ENCODE measurements at regions not wholly inside any gene's neighbourhood (a gene's known extent, or its start where the extent isn't known, plus 50 kb on each side); places are given as distances from the start of the nearest gene placed in this dataset.

- Histone ChIP-seq H4K5ac (ENCODE audit: insufficient read length, low read depth, low read length) (no peak overlapping the region), H3K79me2 (ENCODE audit: insufficient read depth, low read length) (no peaks in the 10 kb centered on the region), H3K4me2 (ENCODE audit: insufficient read depth, insufficient read length, low read length) (no peak overlapping the region), H3K4me1 (ENCODE audit: insufficient read depth, low read length) (no peaks in the 10 kb centered on the region), H3K18ac (ENCODE audit: insufficient read length, low read depth, low read length) (no peak overlapping the region), H2AK5ac (ENCODE audit: insufficient read length, low read length) (no peak overlapping the region), H3K27me3 (ENCODE audit: insufficient read depth, low read length) (no peaks in the 10 kb centered on the region), H3K23me2 (ENCODE audit: insufficient read length, low read depth, low read length, poor library complexity, severe bottlenecking) (no peaks in the 10 kb centered on the region), H3K23ac (ENCODE audit: insufficient read length, low read depth, low read length) (no peak overlapping the region), H3K9ac (ENCODE audit: extremely low read depth, insufficient read length, low read length) (no peak overlapping the region), H2BK5ac (ENCODE audit: insufficient read length, low read length) (no peak overlapping the region), H3T11ph (ENCODE audit: low read length) (no peak overlapping the region), H2BK20ac (ENCODE audit: low read depth, low read length, poor library complexity, severe bottlenecking) (no peak overlapping the region), H3K14ac (ENCODE audit: insufficient read depth, low read length) (no peak overlapping the region), H2BK12ac (ENCODE audit: insufficient read length, low read depth, low read length) (no peak overlapping the region), H3K27ac (ENCODE audit: insufficient read length, low read depth, low read length) (no peak overlapping the region), H2AFZ (ENCODE audit: low read length) (no peak overlapping the region), H2BK120ac (ENCODE audit: low read depth, low read length, poor library complexity, severe bottlenecking) (no peak overlapping the region), H3K9me3 (ENCODE audit: control insufficient read depth, low read depth, low read length) (no peaks in the 10 kb centered on the region), H4K91ac (ENCODE audit: insufficient read length, low read depth, low read length) (no peak overlapping the region), H4K20me1 (ENCODE audit: control insufficient read depth, insufficient read depth, insufficient read length) (no peaks in the 10 kb centered on the region), H3K56ac (ENCODE audit: insufficient read length, low read depth, low read length) (no peak overlapping the region), H3K4ac (ENCODE audit: low read depth, low read length) (no peak overlapping the region), H2BK15ac (ENCODE audit: low read depth, low read length) (no peak overlapping the region), H3K79me1 (ENCODE audit: insufficient read depth, low read depth, low read length, poor library complexity, severe bottlenecking) (no peaks in the 10 kb centered on the region), H4K8ac (replicated peaks; ENCODE audit: insufficient read length, low read depth, low read length) (no peak overlapping the region)
- no peaks in the 10 kb centered on the region for H3K36me3 Mint-ChIP-seq (ENCODE audit: insufficient read depth in 1 of 3, low read depth in 3 of 3)
- H3K4me1 Mint-ChIP-seq = peaks cover 0 to 7% of the 10 kb centered on the region in 2 experiments; a peak in 2 of 4 replicates
- no peaks in the 10 kb centered on the region for H3K9me3 Mint-ChIP-seq
- TF ChIP-seq, protein P1, sequence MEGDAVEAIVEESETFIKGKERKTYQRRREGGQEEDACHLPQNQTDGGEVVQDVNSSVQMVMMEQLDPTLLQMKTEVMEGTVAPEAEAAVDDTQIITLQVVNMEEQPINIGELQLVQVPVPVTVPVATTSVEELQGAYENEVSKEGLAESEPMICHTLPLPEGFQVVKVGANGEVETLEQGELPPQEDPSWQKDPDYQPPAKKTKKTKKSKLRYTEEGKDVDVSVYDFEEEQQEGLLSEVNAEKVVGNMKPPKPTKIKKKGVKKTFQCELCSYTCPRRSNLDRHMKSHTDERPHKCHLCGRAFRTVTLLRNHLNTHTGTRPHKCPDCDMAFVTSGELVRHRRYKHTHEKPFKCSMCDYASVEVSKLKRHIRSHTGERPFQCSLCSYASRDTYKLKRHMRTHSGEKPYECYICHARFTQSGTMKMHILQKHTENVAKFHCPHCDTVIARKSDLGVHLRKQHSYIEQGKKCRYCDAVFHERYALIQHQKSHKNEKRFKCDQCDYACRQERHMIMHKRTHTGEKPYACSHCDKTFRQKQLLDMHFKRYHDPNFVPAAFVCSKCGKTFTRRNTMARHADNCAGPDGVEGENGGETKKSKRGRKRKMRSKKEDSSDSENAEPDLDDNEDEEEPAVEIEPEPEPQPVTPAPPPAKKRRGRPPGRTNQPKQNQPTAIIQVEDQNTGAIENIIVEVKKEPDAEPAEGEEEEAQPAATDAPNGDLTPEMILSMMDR (conservative IDR thresholded peaks at IDR 0.05) = no peak
- H3K27ac Mint-ChIP-seq = no peak overlapping the region
- no peaks in the 10 kb centered on the region for H3K27me3 Mint-ChIP-seq (ENCODE audit: low read depth)
- H3K4me3 Mint-ChIP-seq = no peak overlapping the region
- DNase-seq = no peak
These were observed 214.8 kb upstream of the GRIK2 start for GRCh38 chr6:101178748-101179147.

Measured in H9 (cell line).